ENCODE measurements at regions not wholly inside any gene's neighbourhood (a gene's known extent, or its start where the extent isn't known, plus 50 kb on each side); places are given as distances from the start of the nearest gene placed in this dataset.
A peak's percentile ranks its signal among the peaks of the same experiment; 100 is the strongest.

GRCh38 chr2:6352906-6353515 is 512.7 kb downstream of the CMPK2 start:
- no peak for ATAC-seq
- no peaks in the 10 kb centered on the region for H3K36me3 ChIP-seq (ENCODE audit: control insufficient read depth, insufficient read depth, low read length)
- CTCF ChIA-PET, result no interaction called here
- intact Hi-C loops (cut with micrococcal nuclease; ENCODE audit: unreplicated experiment) (loop anchor here (10.0 kb wide), 1 partner anchor 422 kb away; no protein-coding TSS in a partner anchor), in situ Hi-C loops (cut with HindIII; ENCODE audit: low pct_unique_long_range_greater_than_20kb, low sequenced_read_pairs) (no loop called here)
- POLR2A ChIA-PET, result no interaction called here
- H3K27me3 ChIP-seq (ENCODE audit: control insufficient read depth, insufficient read depth, low read length), result no peaks in the 10 kb centered on the region
- no peaks in the 10 kb centered on the region for H3K9me3 ChIP-seq (ENCODE audit: control insufficient read depth, insufficient read depth, low read depth, low read length)
- no peak for TF ChIP-seq TCF7L2 (IDR thresholded peaks at IDR 0.05; ENCODE audit: low read depth, low read length)
- no peak for TF ChIP-seq REST (IDR thresholded peaks at IDR 0.05; ENCODE audit: insufficient read depth in 1 of 2, low read depth in 2 of 2, low read length in 1 of 2)
- TF ChIP-seq POLR2AphosphoS5 (IDR thresholded peaks at IDR 0.05; ENCODE audit: low read depth, low read length), result no peak
- no peak for TF ChIP-seq SIN3A (IDR thresholded peaks at IDR 0.05; ENCODE audit: borderline replicate concordance, insufficient read depth, low read depth, low read length)
- peak; percentile 52 for TF ChIP-seq CTCF (IDR thresholded peaks at IDR 0.05)
- no peak for DNase-seq (ENCODE audit: low read depth, low spot score)
- no peak overlapping the region for H3K4me3 ChIP-seq (ENCODE audit: low read depth in 2 of 2, low read length in 2 of 2)
- H3K27ac ChIP-seq (ENCODE audit: low read length), result no peak overlapping the region
- H3K4me1 ChIP-seq (ENCODE audit: control insufficient read depth, insufficient read depth, low read length), result no peaks in the 10 kb centered on the region
- no TSS peak for BruUV-seq (replicated peaks)

GRCh38 chr2:6353669-6354068 is 512.0 kb downstream of the CMPK2 start:
- in situ Hi-C loops (cut with HindIII; ENCODE audit: low pct_unique_long_range_greater_than_20kb, low sequenced_read_pairs), result no loop called here
- CTCF ChIA-PET, result no interaction called here
- BruUV-seq (replicated peaks), result no TSS peak

More at GRCh38 chr2:6353669-6354068, 512.0 kb downstream of the CMPK2 start:
- Histone ChIP-seq H3K27ac (ENCODE audit: low read length) (no peak overlapping the region), H3K36me3 (ENCODE audit: control insufficient read depth, insufficient read depth, low read length) (no peaks in the 10 kb centered on the region), H3K4me3 (ENCODE audit: low read depth in 2 of 2, low read length in 2 of 2) (no peak overlapping the region), H3K27me3 (ENCODE audit: control insufficient read depth, insufficient read depth, low read length) (no peaks in the 10 kb centered on the region), H3K4me1 (ENCODE audit: control insufficient read depth, insufficient read depth, low read length) (no peaks in the 10 kb centered on the region), H3K9me3 (ENCODE audit: control insufficient read depth, insufficient read depth, low read depth, low read length) (no peaks in the 10 kb centered on the region)
- no peak for ATAC-seq
- no peak for DNase-seq (ENCODE audit: low read depth, low spot score)
- intact Hi-C loops (cut with micrococcal nuclease; ENCODE audit: unreplicated experiment), result loop anchor here (10.0 kb wide), 1 partner anchor 421 kb away; no protein-coding TSS in a partner anchor
- POLR2A ChIA-PET, result no interaction called here
- TF ChIP-seq REST (IDR thresholded peaks at IDR 0.05; ENCODE audit: insufficient read depth in 1 of 2, low read depth in 2 of 2, low read length in 1 of 2) (no peak), SIN3A (IDR thresholded peaks at IDR 0.05; ENCODE audit: borderline replicate concordance, insufficient read depth, low read depth, low read length) (no peak), TCF7L2 (IDR thresholded peaks at IDR 0.05; ENCODE audit: low read depth, low read length) (no peak), CTCF (IDR thresholded peaks at IDR 0.05) (no peak), POLR2AphosphoS5 (IDR thresholded peaks at IDR 0.05; ENCODE audit: low read depth, low read length) (no peak)
